HG02759 (cell line): ENCODE measurements at regions not wholly inside any gene's neighbourhood (a gene's known extent, or its start where the extent isn't known, plus 50 kb on each side); places are given as distances from the start of the nearest gene placed in this dataset.

Source experiments
- ATAC-seq: cut with Tn5 transposase; IDR thresholded peaks from one replicate; pipeline ENCODE4 v1.9.1; 2021; ENCODE audit warnings: mild to moderate bottlenecking, moderate library complexity; ENCODE audit not compliant: unreplicated experiment

DNA sequence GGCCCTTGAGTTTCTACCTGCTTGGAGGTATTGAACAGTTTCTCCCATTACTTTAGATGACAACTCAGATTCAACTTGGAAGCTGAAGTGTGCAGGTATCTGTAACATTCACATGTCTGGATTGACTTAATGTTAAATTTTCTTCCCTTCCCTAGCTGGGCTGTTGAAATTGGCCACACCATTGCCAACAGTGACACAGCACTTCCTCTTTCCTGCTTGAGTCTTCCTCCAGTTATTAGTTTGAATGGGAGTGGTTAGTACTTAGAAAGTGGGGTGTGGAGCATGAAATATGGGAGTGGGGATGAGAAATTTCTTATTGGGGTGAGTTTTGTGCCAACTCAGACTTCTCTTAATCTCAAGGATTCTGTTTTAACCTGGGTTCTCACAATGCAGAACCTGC is 454.9 kb downstream of the KCNJ2 start:
- ATAC-seq = no peak

DNA sequence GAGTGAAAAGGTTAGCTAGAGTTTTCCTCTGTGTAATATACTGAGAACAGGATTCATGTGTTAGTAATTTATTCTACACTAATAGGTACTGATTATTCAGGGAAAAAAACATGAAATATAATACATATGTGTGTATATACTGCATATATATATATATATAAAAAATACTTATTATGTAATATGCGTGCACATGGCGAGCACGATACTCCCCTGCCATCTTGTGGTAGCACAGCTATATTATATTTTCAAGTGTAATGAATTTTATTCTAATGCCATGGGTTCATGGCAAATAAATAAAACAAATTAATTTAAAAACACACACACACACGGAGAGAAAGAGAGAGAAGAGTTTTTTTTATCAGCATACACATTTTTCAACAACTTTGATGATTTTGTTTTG is 460.6 kb downstream of the KCNJ2 start:
- no peak for ATAC-seq

DNA sequence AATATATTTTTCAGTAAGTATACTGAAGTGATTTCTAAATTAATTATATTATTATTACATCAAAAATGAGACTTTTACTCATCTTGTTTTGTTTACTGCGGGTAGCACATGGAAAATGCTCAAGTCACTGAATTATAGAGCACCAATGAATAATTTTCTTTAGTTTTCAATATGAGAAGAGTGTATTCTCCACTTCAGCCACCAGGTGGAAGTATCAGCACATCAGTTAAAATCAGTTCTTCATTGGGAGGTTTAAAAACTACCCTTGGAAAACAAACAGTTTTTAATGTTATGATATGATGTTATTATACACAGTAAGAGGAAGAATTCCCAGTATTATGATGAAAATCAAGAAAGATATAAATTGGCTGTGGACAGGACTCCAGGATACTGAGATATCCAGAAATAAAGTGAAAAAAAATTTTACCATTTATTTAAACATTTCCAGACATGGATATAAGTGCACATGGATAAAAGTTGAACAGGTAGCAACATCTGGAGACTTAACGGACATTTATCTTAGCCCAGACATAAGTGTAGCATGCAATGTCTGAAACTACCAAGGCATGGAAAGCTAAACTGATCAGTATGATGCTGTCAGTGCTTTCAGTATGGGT is 467.3 kb downstream of the KCNJ2 start:
- peak; percentile 54 for ATAC-seq

DNA sequence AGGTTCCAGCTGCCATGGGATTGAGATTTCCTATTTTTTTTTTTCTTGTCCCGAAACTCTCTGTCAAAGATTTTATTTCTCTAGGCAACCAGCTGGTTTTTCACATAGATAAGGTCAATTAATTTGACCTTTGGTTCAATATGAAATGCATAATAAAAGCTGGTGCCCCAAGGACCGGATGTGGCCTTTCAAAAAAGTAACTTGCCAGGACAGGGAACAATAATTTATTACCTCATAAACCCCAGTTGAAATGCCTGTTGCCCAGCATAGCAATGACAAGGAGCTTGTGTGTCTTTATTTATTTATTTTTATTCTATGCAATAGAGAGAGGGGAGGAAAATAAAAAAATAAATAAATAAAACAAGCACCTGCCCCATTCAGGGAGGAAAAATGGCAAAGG is 472.7 kb downstream of the KCNJ2 start:
- no peak for ATAC-seq

DNA sequence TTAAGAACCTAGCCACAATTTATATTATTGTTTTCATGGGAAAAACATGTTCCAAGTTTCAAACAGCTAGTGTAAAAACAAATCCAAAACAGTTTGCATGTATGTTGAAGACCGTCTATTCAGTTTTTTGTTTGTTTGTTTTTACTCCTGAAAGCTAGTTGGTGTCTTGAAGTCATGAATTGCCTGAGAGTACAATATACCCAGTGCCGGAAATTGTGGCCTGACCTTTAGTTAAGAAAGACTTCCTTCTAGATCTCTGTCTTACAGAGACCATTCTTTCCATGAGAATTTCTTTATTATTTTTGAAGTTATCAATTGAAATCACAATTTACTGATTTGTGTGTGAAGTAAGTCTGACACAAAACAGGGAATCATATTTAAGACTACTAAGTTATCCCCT is 474.8 kb downstream of the KCNJ2 start:
- ATAC-seq = no peak

DNA sequence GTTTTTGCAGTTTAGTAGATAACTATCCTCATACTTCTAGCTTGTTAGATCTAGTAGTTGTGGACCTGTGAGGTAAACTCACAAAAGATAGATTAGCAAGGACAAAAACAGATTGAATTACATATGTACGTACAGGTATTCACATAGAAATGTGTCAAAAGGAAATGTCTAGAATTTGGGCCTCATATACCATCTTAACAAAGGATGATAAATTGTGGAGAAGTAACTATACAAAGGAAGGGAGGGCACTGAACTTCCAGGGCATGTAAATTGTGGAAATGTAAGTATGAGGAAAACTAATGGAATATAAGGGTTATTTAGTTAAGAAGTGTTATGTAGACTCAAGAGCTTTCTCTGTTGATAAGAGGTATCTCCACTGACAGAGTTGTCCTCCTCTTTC is 477.3 kb downstream of the KCNJ2 start:
- ATAC-seq = no peak

DNA sequence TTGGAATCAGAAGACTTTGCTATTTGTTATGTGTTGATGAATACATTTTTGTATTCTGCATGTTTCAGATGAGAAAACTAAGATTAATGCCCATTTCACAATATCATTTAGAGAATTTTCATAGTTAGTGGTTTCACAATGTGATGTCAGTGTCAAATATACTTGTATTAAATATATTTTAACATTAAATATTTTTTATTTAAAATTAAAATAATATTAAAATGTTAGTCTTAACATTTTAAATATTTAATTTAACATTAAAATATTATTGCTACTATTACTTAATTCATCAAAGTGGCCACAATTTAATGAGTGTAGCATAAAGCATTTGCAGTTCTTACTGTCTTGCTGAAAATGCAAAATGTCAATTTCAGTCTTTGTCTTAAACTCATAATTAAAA is 478.8 kb downstream of the KCNJ2 start:
- no peak for ATAC-seq

DNA sequence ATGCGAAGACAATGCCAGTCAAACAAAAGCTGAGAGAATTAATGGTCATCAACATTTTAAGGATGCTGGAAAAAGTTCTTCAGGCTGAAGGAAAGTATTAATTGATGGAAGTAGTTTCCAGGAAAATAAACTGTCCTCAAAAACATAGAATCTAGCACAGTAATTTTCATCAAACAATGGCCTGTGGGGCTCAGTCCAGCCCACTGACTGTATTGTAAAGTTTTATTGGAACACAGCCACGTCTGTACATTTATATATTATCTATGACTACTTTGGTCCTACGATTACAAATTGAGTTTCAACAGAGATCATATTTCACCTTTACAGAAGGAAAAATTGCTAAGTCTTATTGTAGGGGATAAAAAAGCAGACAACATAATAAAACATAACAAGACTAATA is 484.5 kb downstream of the KCNJ2 start:
- ATAC-seq = no peak

DNA sequence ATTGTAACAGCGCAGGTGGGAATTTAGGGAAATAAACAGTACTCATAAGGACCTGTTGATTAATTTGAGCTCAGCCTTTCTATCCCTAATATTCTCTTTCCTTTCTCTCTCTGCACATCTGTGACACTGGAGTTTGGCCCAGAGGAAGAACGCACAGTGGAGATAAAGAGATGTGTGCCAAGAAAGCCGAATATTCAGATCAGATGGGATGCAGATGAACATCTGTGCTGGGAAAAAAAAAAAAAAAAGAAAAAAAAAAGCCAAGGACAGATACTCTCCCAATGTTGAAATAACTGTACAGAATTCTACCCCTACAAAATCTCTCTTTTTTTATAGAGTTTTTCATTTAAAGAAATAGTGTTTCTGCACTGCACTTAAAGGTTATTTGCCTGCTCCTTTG is 485.4 kb downstream of the KCNJ2 start:
- ATAC-seq = no peak

DNA sequence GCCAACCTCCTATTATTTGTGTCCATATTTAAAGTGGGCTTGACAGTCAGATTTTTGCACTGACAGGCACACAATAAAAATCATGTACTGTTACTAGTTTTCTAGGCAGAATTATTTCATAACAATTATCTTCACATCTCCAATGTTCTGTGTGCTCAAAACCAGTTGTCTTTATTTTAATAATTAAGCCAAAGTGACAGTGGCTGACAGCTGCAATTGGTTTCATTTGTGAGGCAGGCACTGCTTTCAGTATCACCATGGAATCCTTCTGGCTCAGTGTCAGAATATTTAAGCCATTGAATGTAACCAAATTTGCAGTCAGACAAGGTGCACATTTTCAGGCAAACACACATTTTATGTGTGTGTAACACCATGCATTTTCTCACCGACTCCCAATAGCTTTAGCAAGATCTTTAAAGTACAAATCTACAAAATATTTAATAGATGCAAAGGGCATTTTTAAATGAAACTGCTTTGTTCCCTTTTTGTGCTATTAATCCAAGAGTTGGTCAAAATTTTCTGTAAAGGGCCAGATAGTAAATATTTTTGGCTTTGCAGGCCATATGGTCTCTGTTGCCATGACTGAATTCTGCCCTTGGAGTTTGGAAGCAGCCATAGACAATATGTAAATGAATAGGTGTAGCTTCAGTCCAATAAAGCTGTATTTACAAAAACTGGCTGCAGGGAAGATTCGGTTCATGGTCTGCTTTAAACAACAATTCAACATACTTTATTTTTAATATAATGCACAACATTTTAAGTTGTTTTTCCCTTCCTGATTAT is 486.0 kb downstream of the KCNJ2 start:
- no peak for ATAC-seq

DNA sequence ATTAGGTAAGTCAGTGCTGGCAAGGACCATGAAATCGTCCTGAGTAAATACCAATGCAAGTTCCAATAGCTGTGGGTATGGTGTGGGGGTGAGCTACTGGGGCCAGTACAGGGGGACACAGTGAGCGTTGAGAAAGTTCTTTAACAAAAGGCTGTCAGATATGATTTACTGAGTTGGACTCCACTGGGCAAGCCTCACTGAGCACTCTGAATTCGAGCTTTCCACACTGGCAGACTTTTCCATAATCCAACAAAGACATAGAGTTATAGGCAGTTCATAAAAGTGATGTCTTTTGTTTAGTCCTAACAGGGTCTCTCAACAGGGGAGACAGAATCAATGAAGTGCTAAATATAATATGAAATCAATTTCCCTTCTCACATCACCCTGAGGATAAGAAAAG is 489.0 kb downstream of the KCNJ2 start:
- ATAC-seq = no peak

DNA sequence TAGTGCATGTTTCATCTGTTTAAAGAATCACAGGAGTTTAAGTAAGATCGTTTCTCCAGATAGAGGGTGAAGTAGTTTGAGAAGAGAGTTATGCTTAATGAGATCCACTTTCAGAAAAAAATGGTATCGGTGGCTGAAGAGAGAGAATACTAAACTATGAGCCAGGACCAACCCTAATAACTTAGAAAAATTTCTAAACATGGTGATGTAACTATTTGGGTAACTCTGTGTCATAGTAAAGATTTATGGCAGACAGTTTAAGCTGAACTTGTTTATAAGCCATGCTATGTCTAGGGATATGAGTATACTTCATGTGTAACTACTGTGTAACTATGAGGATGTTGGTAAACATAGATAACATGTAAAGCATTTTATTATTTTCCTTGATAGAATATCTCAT is 489.5 kb downstream of the KCNJ2 start:
- no peak for ATAC-seq

DNA sequence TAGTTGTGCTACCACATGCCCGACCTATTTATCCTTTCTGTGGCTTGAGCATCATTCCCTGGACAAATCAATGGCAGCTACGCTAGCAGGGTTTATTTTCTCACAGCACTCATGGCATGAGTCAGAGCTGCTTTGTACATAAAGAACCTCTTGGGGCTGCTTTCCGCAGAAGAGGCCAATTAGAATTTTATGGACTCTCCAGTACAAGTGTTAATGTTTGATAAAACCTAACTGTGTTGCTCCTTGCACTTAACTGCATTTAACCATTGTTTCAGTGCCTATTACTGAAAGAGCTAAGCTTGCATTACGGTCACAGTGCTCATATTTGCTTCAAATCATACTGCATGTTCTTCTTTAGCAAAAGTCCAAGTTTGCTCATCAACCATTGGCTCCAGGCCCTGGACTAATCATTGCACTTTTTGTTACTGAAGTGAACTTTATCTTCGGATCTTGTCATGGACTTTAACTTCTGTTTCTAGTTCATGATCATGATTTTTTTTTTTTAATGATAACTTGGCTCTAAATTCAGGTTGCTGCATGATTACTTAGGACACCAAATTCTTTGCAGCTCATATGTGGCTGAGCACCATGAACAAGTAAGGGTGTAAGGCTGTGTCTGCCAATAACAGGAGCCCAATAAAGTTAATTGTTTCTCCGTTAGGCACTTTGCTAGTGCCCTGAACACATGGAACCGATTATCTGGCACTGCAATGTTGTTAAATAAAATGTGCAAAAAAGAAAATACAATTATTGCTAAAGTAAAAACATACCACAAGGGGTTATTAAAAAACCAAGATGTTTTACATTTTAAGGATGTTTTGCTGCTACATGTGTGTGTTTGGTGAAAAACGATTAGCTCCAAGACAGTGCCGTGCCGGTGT is 492.2 kb downstream of the KCNJ2 start:
- no peak for ATAC-seq

DNA sequence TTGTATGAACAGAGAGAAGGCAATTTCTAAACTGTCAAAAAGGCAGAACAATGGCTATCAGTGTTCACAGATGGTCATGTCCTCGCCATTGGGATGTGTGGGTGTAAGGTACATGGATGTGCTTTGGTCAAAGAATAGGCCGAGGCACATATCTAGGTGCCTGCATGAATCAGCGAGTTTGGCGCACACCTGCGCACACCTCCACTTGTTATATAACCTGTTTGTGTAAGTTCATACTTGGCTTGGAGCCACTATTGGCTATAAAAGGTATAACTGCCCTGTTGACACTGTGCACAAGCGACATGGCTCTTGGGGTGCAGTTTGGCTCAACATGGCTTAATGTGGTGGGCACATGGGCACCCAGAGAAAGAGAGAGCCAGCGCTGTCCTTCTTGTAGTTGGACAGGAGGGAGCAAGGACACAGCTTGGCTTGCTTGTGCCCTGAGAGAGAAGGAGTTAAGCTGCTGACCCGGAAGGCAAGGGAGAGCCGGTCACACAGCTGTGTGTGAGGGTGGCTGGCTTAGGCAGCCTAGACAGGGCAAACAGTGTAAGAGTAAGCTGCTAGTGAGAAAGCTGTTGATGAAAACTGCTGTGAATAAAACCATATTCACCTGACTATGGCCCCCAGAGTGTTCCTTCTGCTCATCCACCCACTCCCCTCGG is 499.1 kb downstream of the KCNJ2 start:
- ATAC-seq = no peak

DNA sequence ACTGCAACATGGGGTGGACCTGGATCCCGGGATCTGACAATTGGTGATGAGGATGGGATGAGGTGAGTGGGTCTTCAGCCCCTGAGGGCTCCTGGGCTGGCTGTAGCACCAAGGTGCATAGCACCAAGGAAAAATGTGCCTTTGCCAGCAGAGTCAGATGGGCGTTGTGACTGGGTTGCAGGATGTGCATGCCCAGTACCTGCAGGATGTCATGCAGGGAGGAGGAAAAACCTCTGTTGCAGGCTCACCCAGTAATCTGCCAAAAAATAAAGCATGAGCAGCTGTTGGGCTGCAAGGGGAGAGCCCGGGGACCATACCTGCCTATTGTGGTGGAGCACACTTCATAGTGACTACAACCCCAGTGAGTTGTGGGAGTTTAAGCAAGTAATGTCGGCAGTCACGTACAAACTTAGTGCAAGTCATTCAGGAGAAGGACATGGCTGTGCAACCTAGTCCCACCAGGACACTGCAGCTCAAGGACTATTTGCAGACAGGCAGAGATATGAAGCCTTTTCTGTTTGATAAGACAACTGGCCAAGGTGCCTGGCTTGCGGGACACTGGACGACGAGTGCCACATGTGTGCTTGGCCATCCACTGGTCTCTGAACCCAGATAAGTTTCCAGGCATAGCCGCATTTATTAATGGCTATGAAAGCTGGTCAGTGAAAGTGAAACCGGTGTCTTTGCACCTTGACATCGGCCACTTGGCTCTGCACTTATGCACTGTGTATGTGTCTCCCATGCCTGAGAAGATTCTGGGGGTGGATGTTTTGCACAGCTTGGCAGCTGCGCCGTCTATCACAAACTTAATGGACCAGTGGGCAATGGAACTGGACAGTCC is 499.8 kb downstream of the KCNJ2 start:
- no peak for ATAC-seq

DNA sequence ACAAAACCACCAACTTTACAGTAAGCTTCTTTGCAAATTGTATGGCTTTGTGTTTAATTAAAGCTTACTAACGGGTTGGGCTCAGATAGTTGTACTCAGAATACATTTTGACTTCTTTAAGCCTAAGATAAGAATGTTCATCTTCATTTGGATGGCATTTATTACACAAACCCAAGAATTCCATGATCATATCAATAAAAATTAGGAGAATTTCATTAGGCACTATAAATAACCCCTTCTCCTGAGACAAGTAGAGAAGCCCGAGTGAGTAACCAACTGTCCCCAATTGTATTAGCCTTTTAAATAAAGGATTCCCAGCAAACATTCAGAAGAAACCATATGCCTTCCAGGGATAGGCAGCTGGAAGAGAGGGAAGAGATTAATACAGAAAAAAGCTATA is 504.7 kb downstream of the KCNJ2 start:
- ATAC-seq = no peak

DNA sequence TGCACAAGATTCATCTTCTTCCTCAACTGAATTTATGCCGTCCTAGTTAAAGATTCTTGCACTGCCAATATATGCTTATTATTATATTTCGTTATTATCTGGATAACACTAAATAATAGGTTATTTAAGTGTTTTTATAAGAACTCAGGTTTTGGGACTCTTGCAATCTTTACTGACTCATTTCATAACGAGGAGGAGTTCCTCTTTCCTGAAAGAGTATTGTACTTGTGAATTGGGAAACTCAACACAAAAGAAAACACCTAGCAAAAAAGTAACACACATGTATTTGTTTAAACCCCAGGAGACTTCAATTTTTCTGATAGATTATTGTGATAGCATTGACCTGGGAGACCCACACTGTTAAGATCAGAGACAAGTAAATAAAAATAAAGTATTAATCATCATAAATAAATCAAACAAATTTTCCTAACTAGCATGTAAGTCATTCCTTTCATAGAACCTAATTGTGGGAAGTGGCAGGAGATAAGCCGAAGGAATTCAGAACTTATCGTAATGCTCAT is 505.8 kb downstream of the KCNJ2 start:
- ATAC-seq = no peak

DNA sequence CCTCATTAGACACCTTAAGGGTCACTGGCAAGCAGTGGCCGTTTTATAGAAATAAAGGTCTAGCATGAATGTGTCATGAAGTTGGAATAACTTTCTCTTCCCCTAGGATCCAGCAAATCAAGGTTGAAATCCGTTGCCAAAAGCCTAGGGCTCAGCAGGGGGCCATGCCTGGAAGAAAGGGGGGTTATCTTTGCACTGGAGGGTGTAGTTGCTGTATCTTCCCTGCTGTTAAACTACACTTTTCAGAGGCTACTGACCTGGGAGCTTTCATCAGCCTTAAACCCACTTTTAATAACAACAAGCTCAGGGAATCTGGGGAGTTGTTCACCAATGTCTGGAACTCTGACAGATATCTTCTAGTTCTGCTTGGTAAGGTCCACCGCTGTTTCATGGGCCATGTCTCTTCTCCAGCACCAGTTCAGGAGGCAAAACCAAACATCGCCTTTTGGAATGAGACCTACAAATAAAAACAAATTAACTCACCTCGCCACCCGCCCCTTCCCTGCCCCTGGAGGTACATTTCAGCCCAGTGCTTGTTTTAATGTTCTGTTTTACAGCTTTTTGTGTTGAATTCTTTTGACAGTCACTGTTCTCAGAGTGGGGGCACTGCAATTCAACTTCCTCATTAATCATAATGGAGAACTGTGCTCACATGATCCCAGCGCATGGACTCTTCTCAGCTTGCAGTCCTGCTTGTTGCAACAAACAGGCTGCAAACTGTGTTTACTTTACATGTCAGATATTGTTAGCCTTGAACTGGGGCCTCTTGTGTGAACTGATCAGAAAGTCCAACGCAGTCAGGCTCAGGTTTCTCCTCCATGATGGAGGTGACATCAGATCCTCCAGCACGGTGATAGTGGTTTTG is 508.7 kb downstream of the KCNJ2 start:
- no peak for ATAC-seq

DNA sequence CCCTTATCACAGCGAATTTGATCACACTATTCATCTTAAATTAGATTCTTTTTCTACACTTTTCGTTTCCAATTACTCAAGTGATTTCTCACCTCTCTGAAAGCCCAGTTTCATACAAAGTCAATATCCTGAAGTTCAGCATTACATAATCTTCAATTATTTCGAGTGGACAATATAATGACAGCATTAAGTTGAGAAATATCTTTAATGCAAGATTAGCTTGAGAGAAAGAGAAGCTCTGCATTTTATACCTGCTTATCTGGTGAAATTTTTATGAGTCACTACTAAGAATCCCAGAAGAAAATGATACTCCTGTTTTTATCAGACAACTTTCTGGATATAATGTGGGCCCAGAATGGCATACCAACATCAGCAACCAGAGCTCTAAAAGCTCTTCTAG is 509.6 kb downstream of the KCNJ2 start:
- no peak for ATAC-seq
